BJ (cell line): ENCODE measurements at regions not wholly inside any gene's neighbourhood (a gene's known extent, or its start where the extent isn't known, plus 50 kb on each side); places are given as distances from the start of the nearest gene placed in this dataset.
"Not testable (repeated sequence)": the region's sequence is repeated elsewhere in the genome, so short reads cannot be mapped to it uniquely, and the experiment has no call there.

ENCODE experiments used
- CTCF ChIA-PET: fragments of 350-600 bp; formaldehyde crosslinking; extraction: SDS; loops from one replicate; lab custom pipeline; 2021; ENCODE audit warnings: antibody characterized with exemption, inconsistent platforms; lab: Yijun Ruan, JAX
- POLR2A ChIA-PET: fragments of 300-600 bp; sonication (Branson Sonifier 250); formaldehyde crosslinking; extraction: SDS; loops from one replicate; lab custom pipeline; 2021; ENCODE audit warnings: antibody characterized with exemption; lab: Charles Lee
- DNase-seq: peaks from one replicate; pipeline ENCODE4 v3.0.0-alpha.2; 2011; ENCODE audit warnings: low read depth
- H3K27me3 ChIP-seq: 2 replicates; pipeline ENCODE4 v1.6.0; 2011; ENCODE audit warnings: low read length; ENCODE audit not compliant: control insufficient read depth, insufficient read depth
- H3K36me3 ChIP-seq: 2 replicates; pipeline ENCODE4 v1.5.1; 2011; ENCODE audit warnings: low read length; ENCODE audit not compliant: control insufficient read depth, insufficient read depth
- H3K4me3 ChIP-seq: 2 replicates; pipeline ENCODE4 v1.5.1; 2011; ENCODE audit warnings: low read depth, mild to moderate bottlenecking, control low read depth, low read length
- CTCF ChIP-seq: IDR thresholded peaks from 2 replicates; pipeline ENCODE4 v1.5.1; 2011; ENCODE audit warnings: low read depth, mild to moderate bottlenecking, control low read depth, inconsistent platforms, low read length, moderate library complexity; ENCODE audit not compliant: insufficient read depth

DNA sequence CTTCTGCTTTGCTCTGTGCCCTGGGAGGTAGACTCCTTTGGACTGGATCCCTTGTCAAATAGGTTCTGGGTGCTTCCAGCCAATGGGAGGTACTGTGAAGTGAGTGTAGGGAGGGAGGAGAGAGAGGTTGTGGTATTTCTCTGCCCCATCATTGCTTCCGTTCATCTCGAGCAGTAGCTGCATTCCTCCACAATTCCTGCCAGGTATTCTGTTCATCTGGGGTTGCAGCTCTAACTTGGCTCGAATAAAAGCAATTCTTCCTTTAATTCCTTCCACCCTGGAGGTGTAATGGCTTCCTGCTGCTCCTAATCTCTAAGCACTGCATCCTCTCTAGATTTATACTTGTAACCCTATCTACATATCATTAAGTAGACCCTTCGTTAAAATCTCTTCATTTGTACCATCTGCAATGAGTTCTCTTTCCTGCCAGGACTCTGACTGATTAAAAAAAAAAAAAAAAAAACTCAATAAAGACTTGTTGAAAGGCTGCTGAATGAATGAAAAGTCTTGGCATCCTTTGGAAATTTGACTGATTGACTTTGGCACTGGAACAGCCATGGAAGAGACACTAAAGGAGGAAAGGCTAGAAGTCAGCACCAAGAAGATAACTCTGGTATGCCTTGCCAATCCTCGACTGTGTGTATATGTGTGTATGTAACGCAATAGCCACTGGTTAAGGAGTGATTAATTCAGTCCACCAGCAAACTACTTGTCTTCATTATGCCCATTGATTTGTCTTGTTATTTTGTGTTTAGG lies 616.9 kb upstream of the SOX9 start:
- POLR2A ChIA-PET: no interaction called here
- DNase-seq: no peak
- TF ChIP-seq CTCF: no peak

DNA sequence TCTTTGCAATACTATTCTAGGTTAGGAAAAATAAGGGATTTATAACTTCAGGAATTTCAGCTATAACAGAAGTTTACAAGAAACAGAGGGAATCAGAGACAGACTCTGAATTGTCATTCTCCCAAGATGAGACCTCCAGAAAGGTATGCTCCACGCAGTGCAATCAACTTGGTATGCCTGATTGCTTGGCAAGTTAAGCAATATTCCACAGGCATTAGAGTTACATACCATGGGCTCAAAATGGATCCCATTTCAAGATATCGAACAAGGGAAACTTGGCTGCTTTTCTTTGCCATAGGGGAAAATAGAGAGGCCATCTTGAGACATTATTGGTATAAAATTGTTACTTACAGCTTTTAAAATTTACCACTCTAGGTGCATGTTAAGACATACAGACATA lies 615.6 kb upstream of the SOX9 start:
- Histone ChIP-seq H3K4me3 (no peak overlapping the region), H3K27me3 (no peaks in the 10 kb centered on the region), H3K36me3 (no peaks in the 10 kb centered on the region)
- no peak for TF ChIP-seq CTCF
- peak; percentile 26 for DNase-seq
- CTCF ChIA-PET: no interaction called here
- POLR2A ChIA-PET: interaction anchor here (0.7 kb wide), 1 partner anchor 11 kb away, joined by 3 read pairs; no protein-coding TSS in a partner anchor

More for the DNA sequence above, 616.9 kb upstream of the SOX9 start:
- H3K36me3 ChIP-seq: no peaks in the 10 kb centered on the region
- H3K27me3 ChIP-seq: no peaks in the 10 kb centered on the region
- CTCF ChIA-PET: no interaction called here
- no peak overlapping the region for H3K4me3 ChIP-seq

DNA sequence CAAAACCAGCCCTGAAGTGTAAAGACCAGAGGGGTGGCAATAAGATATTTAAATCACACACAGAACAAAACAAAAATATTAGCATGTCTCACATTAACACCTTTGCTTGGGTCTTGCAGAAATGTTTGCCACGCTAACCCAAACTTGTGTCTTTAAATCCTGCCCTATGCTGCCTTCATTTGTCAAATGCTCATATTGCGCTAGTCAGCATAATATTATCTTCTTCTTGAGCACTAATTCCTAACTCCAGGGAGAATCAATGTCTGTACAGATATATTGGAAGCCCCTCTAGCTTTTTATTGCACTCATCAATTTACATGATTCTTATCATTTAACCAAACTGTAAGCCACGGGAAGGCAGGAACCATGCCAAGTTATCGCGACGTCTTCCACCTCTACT lies 614.8 kb upstream of the SOX9 start:
- Histone ChIP-seq H3K36me3 (no peaks in the 10 kb centered on the region), H3K4me3 (no peak overlapping the region), H3K27me3 (no peaks in the 10 kb centered on the region)
- no peak for DNase-seq
- ChIA-PET POLR2A (no interaction called here), CTCF (no interaction called here)
- no peak for TF ChIP-seq CTCF

DNA sequence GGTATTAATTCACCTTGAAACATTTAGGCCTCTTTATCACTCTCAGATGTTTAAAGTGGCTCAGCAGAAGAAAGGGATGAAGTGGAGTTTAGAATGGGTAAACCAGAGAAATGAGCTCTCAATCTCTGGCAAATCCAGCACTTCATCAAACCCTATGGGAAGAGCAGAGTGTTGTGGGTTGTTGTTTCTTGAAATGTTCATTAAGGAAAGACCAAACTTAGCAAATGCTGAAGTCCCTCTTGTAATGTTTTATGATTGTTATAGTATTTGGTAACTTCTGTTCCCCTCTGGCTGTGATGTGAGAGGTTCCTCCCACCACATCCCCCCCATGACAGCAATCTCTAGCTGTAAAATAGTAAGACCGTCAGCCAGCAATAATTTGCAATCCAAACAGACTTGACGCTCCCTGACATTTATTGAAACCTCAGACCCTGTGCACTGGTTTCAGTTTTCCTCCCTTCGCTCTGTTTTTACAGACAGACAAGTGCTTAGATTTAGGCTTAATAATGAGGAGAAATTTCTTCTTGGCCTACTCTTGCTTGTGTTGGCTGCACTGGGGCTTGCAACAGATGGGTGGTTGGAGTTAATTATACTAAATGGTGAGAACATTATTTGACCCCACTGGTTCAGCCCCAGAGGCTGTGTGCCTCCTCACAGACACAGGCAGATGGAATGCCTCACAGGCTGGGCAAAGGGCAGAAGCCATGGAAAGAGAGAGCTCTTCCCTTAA lies 609.4 kb upstream of the SOX9 start:
- CTCF ChIA-PET: interaction anchor here (0.6 kb wide), 1 partner anchor 10 kb away, joined by 4 read pairs; no protein-coding TSS in a partner anchor
- Histone ChIP-seq H3K27me3 (no peaks in the 10 kb centered on the region), H3K36me3 (no peaks in the 10 kb centered on the region), H3K4me3 (no peak overlapping the region)
- no peak for TF ChIP-seq CTCF
- POLR2A ChIA-PET: no interaction called here
- DNase-seq: no peak

GRCh38 chr17:71513725-71514124 lies 607.1 kb upstream of the SOX9 start:
- POLR2A ChIA-PET, H3K36me3 ChIP-seq, DNase-seq, H3K4me3 ChIP-seq, CTCF ChIA-PET, H3K27me3 ChIP-seq: not testable (repeated sequence)
